ENCODE measurements at regions not wholly inside any gene's neighbourhood (a gene's known extent, or its start where the extent isn't known, plus 50 kb on each side); places are given as distances from the start of the nearest gene placed in this dataset.

DNA sequence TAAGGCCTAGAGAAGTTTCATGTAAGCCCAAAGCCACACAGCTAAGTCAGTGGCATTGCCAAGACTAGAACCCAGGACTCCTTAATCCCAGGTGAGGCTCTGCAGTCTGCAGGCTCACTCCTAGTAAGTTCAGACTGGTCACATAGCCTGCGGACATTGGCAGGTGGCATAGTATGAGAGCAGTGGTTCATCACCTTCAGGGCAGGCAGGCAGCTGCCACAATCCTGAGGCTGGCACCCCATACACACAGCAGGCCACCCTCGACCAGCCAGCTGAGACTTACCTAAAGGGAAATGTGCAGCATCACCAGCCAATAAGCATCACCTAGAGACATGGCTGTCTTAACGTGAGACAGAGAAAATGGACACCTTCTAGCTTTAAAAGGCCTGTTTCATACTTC is 231.6 kb upstream of the UBASH3B start:
- H3K18ac ChIP-seq (ENCODE audit: extremely low read depth, low read length) = no peak overlapping the region
- no peaks in the 10 kb centered on the region for H3K9me3 ChIP-seq (ENCODE audit: insufficient read depth in 2 of 2, low read depth in 1 of 2, low read length in 1 of 2)
- H2BK12ac ChIP-seq (ENCODE audit: low read depth, low read length) = no peak overlapping the region
- TF ChIP-seq TAF7 (optimal IDR thresholded peaks at IDR 0.05; ENCODE audit: borderline replicate concordance, low read depth, low read length) (no peak), ZNF274 (IDR thresholded peaks at IDR 0.05; ENCODE audit: borderline replicate concordance, extremely low read depth, low read length) (no peak), HDAC2 (IDR thresholded peaks at IDR 0.05; ENCODE audit: borderline replicate concordance in 1 of 2, low read depth in 2 of 2, low read length in 2 of 2) (no peak), RXRA (IDR thresholded peaks at IDR 0.05; ENCODE audit: insufficient read depth, low read depth, low read length) (no peak), GTF2F1 (IDR thresholded peaks at IDR 0.05; ENCODE audit: borderline replicate concordance, low read depth, low read length) (no peak), KDM4A (IDR thresholded peaks at IDR 0.05; ENCODE audit: low read depth, low read length, severe bottlenecking) (no peak), JUN (IDR thresholded peaks at IDR 0.05; ENCODE audit: low read depth, low read length) (no peak), CTBP2 (IDR thresholded peaks at IDR 0.05; ENCODE audit: borderline replicate concordance, insufficient read depth, insufficient read length, low read length) (no peak), EGR1 (IDR thresholded peaks at IDR 0.05; ENCODE audit: borderline replicate concordance, low read depth, low read length) (no peak), SAP30 (IDR thresholded peaks at IDR 0.05; ENCODE audit: insufficient read depth, insufficient replicate concordance, low read length) (no peak)
- TF ChIP-seq, protein P1, sequence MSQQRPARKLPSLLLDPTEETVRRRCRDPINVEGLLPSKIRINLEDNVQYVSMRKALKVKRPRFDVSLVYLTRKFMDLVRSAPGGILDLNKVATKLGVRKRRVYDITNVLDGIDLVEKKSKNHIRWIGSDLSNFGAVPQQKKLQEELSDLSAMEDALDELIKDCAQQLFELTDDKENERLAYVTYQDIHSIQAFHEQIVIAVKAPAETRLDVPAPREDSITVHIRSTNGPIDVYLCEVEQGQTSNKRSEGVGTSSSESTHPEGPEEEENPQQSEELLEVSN (IDR thresholded peaks at IDR 0.05) = no peak
- TF ChIP-seq, protein P2, sequence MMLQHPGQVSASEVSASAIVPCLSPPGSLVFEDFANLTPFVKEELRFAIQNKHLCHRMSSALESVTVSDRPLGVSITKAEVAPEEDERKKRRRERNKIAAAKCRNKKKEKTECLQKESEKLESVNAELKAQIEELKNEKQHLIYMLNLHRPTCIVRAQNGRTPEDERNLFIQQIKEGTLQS (IDR thresholded peaks at IDR 0.05; ENCODE audit: insufficient read depth, low read depth, low read length) = no peak
- no peak overlapping the region for H4K5ac ChIP-seq (ENCODE audit: insufficient read length, low read depth, low read length)
- no peaks in the 10 kb centered on the region for H3K79me2 ChIP-seq (ENCODE audit: control insufficient read depth in 1 of 2, insufficient read depth in 2 of 2, low read length in 2 of 2)
- H3K56ac ChIP-seq (replicated peaks; ENCODE audit: insufficient read length, low read depth, low read length) = no peak overlapping the region
- FAIRE-seq = no peak
- H3K27ac ChIP-seq (ENCODE audit: low read depth, low read length) = no peak overlapping the region
- no peaks in the 10 kb centered on the region for H3K36me3 ChIP-seq (ENCODE audit: control insufficient read depth in 2 of 4, insufficient read depth in 4 of 4, low read length in 3 of 4)
- H2AFZ ChIP-seq (ENCODE audit: low read length) = no peak overlapping the region
- no peaks in the 10 kb centered on the region; the same call in 1 of the 2 replicates for H3K23me2 ChIP-seq (ENCODE audit: low read depth, low read length)
- H2AK5ac ChIP-seq (ENCODE audit: low read depth, low read length) = no peak overlapping the region
- H3K79me1 ChIP-seq (ENCODE audit: low read depth, low read length) = no peaks in the 10 kb centered on the region
- ChIA-PET POLR2A (ENCODE audit: partially characterized antibody) (interaction anchor here (2.2 kb wide), 1 partner anchor 16 kb away, joined by 6 read pairs; no protein-coding TSS in a partner anchor), CTCF (ENCODE audit: partially characterized antibody) (interaction anchor here (0.7 kb wide), 1 partner anchor 331 kb away, joined by 3 read pairs; no protein-coding TSS in a partner anchor)
- H4K91ac ChIP-seq (replicated peaks; ENCODE audit: insufficient read length, low read length) = peak overlapping the region; percentile 23
- H3K14ac ChIP-seq (ENCODE audit: insufficient read length) = no peak overlapping the region
- no peak overlapping the region for H4K8ac ChIP-seq (ENCODE audit: extremely low read depth, insufficient read depth, low read length)
- H3K23ac ChIP-seq (ENCODE audit: insufficient read length) = no peak overlapping the region
- no peak overlapping the region for H2BK120ac ChIP-seq (replicated peaks; ENCODE audit: low read depth, low read length)
- no peak overlapping the region for H3K9ac ChIP-seq (replicated peaks in 1 of 4; ENCODE audit: extremely low read depth in 1 of 4, low read depth in 3 of 4, low read length in 3 of 4)
- H3K4me2 ChIP-seq (ENCODE audit: insufficient read depth in 1 of 2, low read depth in 2 of 2, low read length in 2 of 2) = no peak overlapping the region
- DNase-seq (ENCODE audit: low read depth in 1 of 2, low spot score in 2 of 2) = no peak
- H2BK5ac ChIP-seq (ENCODE audit: low read depth, low read length) = no peak overlapping the region
- H3K4ac ChIP-seq (replicated peaks; ENCODE audit: insufficient read length, low read depth, low read length) = no peak overlapping the region
- no peak overlapping the region for H2BK20ac ChIP-seq (ENCODE audit: low read length)
- H4K20me1 ChIP-seq (replicated peaks in 1 of 2; ENCODE audit: control insufficient read depth in 1 of 2, insufficient read depth in 2 of 2, low read length in 2 of 2) = no peaks in the 10 kb centered on the region
- peaks cover 0 to 1% (median 0%) of the 10 kb centered on the region in 4 experiments; a peak in 1 of 7 replicates for H3K27me3 ChIP-seq (replicated peaks in 1 of 4; ENCODE audit: control insufficient read depth in 3 of 4, extremely low read depth in 1 of 4, insufficient read depth in 3 of 4, low read length in 3 of 4)
- 91% methylated on average over 3 of the region's 3 CpGs; no CpG with 5 or more reads in 1 of the 2 experiments for WGBS, 2 experiments (ENCODE audit: extremely low coverage in 1 of 2, insufficient coverage in 1 of 2, insufficient read length in 1 of 2, insufficient replicate concordance in 2 of 2, low coverage in 1 of 2, low lambda C conversion rate in 2 of 2, missing lambda C conversion rate in 1 of 2)
- H3K4me1 ChIP-seq (replicated peaks in 1 of 4; ENCODE audit: control insufficient read depth in 3 of 4, insufficient read depth in 4 of 4, low read length in 3 of 4) = peaks cover 0 to 9% (median 0%) of the 10 kb centered on the region in 4 experiments; a peak in 2 of 7 replicates
- H3K4me3 ChIP-seq (ENCODE audit: extremely low read depth in 1 of 4, insufficient read depth in 2 of 4, low read depth in 3 of 4, low read length in 4 of 4) = no peak overlapping the region
- H2BK15ac ChIP-seq (ENCODE audit: low read length) = no peak overlapping the region

Measured in H1 (cell line).